Hepatocyte (in vitro differentiated cells): ENCODE measurements at regions not wholly inside any gene's neighbourhood (a gene's known extent, or its start where the extent isn't known, plus 50 kb on each side); places are given as distances from the start of the nearest gene placed in this dataset.

Source experiments
- DNase-seq: peaks from one replicate; pipeline ENCODE4 v3.0.0-alpha.2; 2016; ENCODE audit warnings: low spot score
- H2AFZ ChIP-seq: fragments of 200-600 bp; sonication (generic); 2 replicates; pipeline ENCODE4 v1.6.0; 2016; ENCODE audit warnings: antibody characterized with exemption, mild to moderate bottlenecking
- H3K27ac ChIP-seq: fragments of 200-600 bp; sonication (generic); 2 replicates; pipeline ENCODE4 v1.5.1; 2016; ENCODE audit warnings: mild to moderate bottlenecking
- H3K27me3 ChIP-seq: fragments of 200-600 bp; sonication (generic); 2 replicates; pipeline ENCODE4 v1.6.1; 2016
- H3K36me3 ChIP-seq: fragments of 200-600 bp; sonication (generic); replicated peaks from 2 replicates; pipeline ENCODE4 v1.5.1; 2016; ENCODE audit warnings: low read depth; ENCODE audit not compliant: insufficient read depth
- H3K4me1 ChIP-seq: fragments of 200-600 bp; sonication (generic); 2 replicates; pipeline ENCODE4 v1.5.1; 2016; ENCODE audit warnings: mild to moderate bottlenecking, moderate library complexity; ENCODE audit not compliant: insufficient read depth
- H3K4me2 ChIP-seq: fragments of 200-600 bp; sonication (generic); 2 replicates; pipeline ENCODE4 v1.6.0; 2016
- H3K4me3 ChIP-seq: fragments of 200-600 bp; sonication (generic); 2 replicates; pipeline ENCODE4 v1.5.1; 2016; ENCODE audit warnings: mild to moderate bottlenecking
- H3K79me2 ChIP-seq: fragments of 200-600 bp; sonication (generic); 2 replicates; pipeline ENCODE4 v1.6.0; 2017; ENCODE audit warnings: mild to moderate bottlenecking
- H3K9me2 ChIP-seq: fragments of 200-600 bp; sonication (generic); replicated peaks from 2 replicates; pipeline ENCODE4 v1.6.0; 2017; ENCODE audit warnings: mild to moderate bottlenecking; ENCODE audit not compliant: insufficient read depth
- H3K9me3 ChIP-seq: fragments of 200-600 bp; sonication (generic); 2 replicates; pipeline ENCODE4 v1.5.1; 2016; ENCODE audit warnings: low read depth, mild to moderate bottlenecking
- H4K20me1 ChIP-seq: fragments of 200-600 bp; sonication (generic); 2 replicates; pipeline ENCODE4 v1.6.0; 2016; ENCODE audit warnings: mild to moderate bottlenecking; ENCODE audit not compliant: insufficient read depth, poor library complexity, severe bottlenecking
- CTCF ChIP-seq: fragments of 200-600 bp; sonication (generic); IDR thresholded peaks from 2 replicates; pipeline ENCODE4 v1.5.1; 2016; ENCODE audit warnings: antibody characterized with exemption, mild to moderate bottlenecking; ENCODE audit not compliant: poor library complexity
- EZH2 ChIP-seq: fragments of 200-600 bp; sonication (generic); IDR thresholded peaks from 2 replicates; pipeline ENCODE4 v1.6.1; 2016; ENCODE audit warnings: antibody characterized with exemption, mild to moderate bottlenecking, borderline replicate concordance
- EZH2phosphoT487 ChIP-seq: fragments of 200-600 bp; sonication (generic); IDR thresholded peaks from one replicate; pipeline ENCODE4 v1.6.1; 2018; ENCODE audit warnings: antibody characterized with exemption, mild to moderate bottlenecking, low read depth, moderate library complexity; ENCODE audit not compliant: unreplicated experiment, severe bottlenecking
- WGBS: methylation state at CpG from one replicate; pipeline ENCODE4 v1.1.6; 2016; ENCODE audit warnings: low lambda C conversion rate; ENCODE audit errors: missing lambda C conversion rate; 5-methylcytosine and 5-hydroxymethylcytosine counted together

GRCh38 chr11:109077291-109077920 is 344.6 kb upstream of the C11orf87 start:
- Histone ChIP-seq H2AFZ (no peak overlapping the region), H3K79me2 (no peaks in the 10 kb centered on the region), H3K27ac (no peak overlapping the region), H3K4me2 (no peak overlapping the region), H3K4me3 (no peak overlapping the region), H3K36me3 (no peaks in the 10 kb centered on the region), H3K4me1 (no peaks in the 10 kb centered on the region), H4K20me1 (no peaks in the 10 kb centered on the region), H3K9me3 (no peaks in the 10 kb centered on the region), H3K9me2 (no peaks in the 10 kb centered on the region), H3K27me3 (no peaks in the 10 kb centered on the region)
- TF ChIP-seq CTCF (no peak), EZH2phosphoT487 (no peak), EZH2 (no peak)
- DNase-seq: no peak
- 87% methylated on average over 3 of the region's 3 CpGs for WGBS

- Histone ChIP-seq H3K4me3 (no peak overlapping the region), H3K27me3 (no peaks in the 10 kb centered on the region), H3K4me2 (no peak overlapping the region), H3K4me1 (no peaks in the 10 kb centered on the region), H4K20me1 (no peaks in the 10 kb centered on the region), H3K36me3 (no peaks in the 10 kb centered on the region), H3K79me2 (no peaks in the 10 kb centered on the region), H3K27ac (no peak overlapping the region), H2AFZ (no peak overlapping the region), H3K9me2 (no peaks in the 10 kb centered on the region), H3K9me3 (no peaks in the 10 kb centered on the region)
- DNase-seq: no peak
- WGBS: 80% methylated on average over 5 of the region's 5 CpGs
- no peak for TF ChIP-seq CTCF
- TF ChIP-seq EZH2: no peak
- TF ChIP-seq EZH2phosphoT487: no peak
Measured at GRCh38 chr11:109085708-109086373, 336.1 kb upstream of the C11orf87 start.

- no peak overlapping the region for H3K27ac ChIP-seq
- no peaks in the 10 kb centered on the region for H3K4me1 ChIP-seq
- H3K4me2 ChIP-seq: no peak overlapping the region
- H2AFZ ChIP-seq: no peak overlapping the region
- DNase-seq: no peak
- H3K79me2 ChIP-seq: no peaks in the 10 kb centered on the region
- no peaks in the 10 kb centered on the region for H3K9me3 ChIP-seq
- H3K9me2 ChIP-seq: no peaks in the 10 kb centered on the region
- H4K20me1 ChIP-seq: no peaks in the 10 kb centered on the region
- no peaks in the 10 kb centered on the region for H3K36me3 ChIP-seq
- no peak for TF ChIP-seq CTCF
- no peak for TF ChIP-seq EZH2
- no peak for TF ChIP-seq EZH2phosphoT487
- 50% methylated on average over 1 of the region's 1 CpG for WGBS
- H3K27me3 ChIP-seq: no peaks in the 10 kb centered on the region
- H3K4me3 ChIP-seq: no peak overlapping the region
Measured at GRCh38 chr11:109086931-109087330, 335.1 kb upstream of the C11orf87 start.
